Prostate gland (tissue), 2 donors: ENCODE measurements at regions not wholly inside any gene's neighbourhood (a gene's known extent, or its start where the extent isn't known, plus 50 kb on each side); places are given as distances from the start of the nearest gene placed in this dataset.

Experiments used
- CTCF ChIP-seq, 4 experiments: fragments of 200-600 bp in 2 of 4; fragments of 450-650 bp in 2 of 4; sonication (generic) in 2 of 4; IDR thresholded peaks; 1 replicate in 3 of 4; 2 replicates in 1 of 4; pipeline ENCODE4 v1.5.1; 2016 to 2019; ENCODE audit warnings: antibody characterized with exemption in 4 of 4, mild to moderate bottlenecking in 2 of 4, moderate library complexity in 2 of 4
- POLR2A ChIP-seq: fragments of 450-650 bp; IDR thresholded peaks from one replicate; pipeline ENCODE4 v1.6.1; 2016; ENCODE audit warnings: antibody characterized with exemption, mild to moderate bottlenecking
- POLR2AphosphoS5 ChIP-seq: sonication (generic); formaldehyde crosslinking; IDR thresholded peaks from one replicate; pipeline ENCODE4 v1.6.1; 2017; ENCODE audit warnings: antibody characterized with exemption

GRCh38 chr5:109594217-109594616 lies 95.5 kb upstream of the MAN2A1 start:
- TF ChIP-seq CTCF (IDR thresholded peaks at IDR 0.05) (no peak), POLR2A (no peak), POLR2AphosphoS5 (no peak)
